LNCaP clone FGC (cell line): ENCODE measurements at regions not wholly inside any gene's neighbourhood (a gene's known extent, or its start where the extent isn't known, plus 50 kb on each side); places are given as distances from the start of the nearest gene placed in this dataset.

Source experiments
- DNase-seq: peaks from one replicate; pipeline ENCODE4 v3.0.0-alpha.2; 2011; ENCODE audit warnings: low read depth
- H3K4me3 ChIP-seq: 2 replicates; pipeline ENCODE4 v1.5.1; 2011; ENCODE audit warnings: mild to moderate bottlenecking, low read depth, low read length, control low read depth
- CTCF ChIP-seq: IDR thresholded peaks from 2 replicates; pipeline ENCODE4 v1.5.1; 2012; ENCODE audit warnings: mild to moderate bottlenecking; ENCODE audit not compliant: control insufficient read depth, insufficient read depth; ENCODE audit errors: extremely low read depth

GRCh38 chr11:8814923-8815240 lies 96.1 kb upstream of the AKIP1 start:
- H3K4me3 ChIP-seq = no peak overlapping the region
- TF ChIP-seq CTCF = no peak
- DNase-seq = no peak

GRCh38 chr11:8818421-8818820 lies 92.6 kb upstream of the AKIP1 start:
- no peak for DNase-seq
- TF ChIP-seq CTCF = no peak
- no peak overlapping the region for H3K4me3 ChIP-seq

GRCh38 chr11:8820401-8820800 lies 90.6 kb upstream of the AKIP1 start:
- DNase-seq = no peak
- no peak overlapping the region for H3K4me3 ChIP-seq
- no peak for TF ChIP-seq CTCF

- no peak for TF ChIP-seq CTCF
- H3K4me3 ChIP-seq = no peak overlapping the region
- DNase-seq = no peak
Measured at GRCh38 chr11:8822469-8822868, 88.5 kb upstream of the AKIP1 start.

- DNase-seq = no peak
- TF ChIP-seq CTCF = no peak
Measured at GRCh38 chr11:8823174-8823742, 87.7 kb upstream of the AKIP1 start.

GRCh38 chr11:8826139-8826786 lies 84.7 kb upstream of the AKIP1 start:
- no peak for DNase-seq
- H3K4me3 ChIP-seq = no peak overlapping the region
- TF ChIP-seq CTCF = no peak

More at GRCh38 chr11:8823174-8823742, 87.7 kb upstream of the AKIP1 start:
- no peak overlapping the region for H3K4me3 ChIP-seq
